GM12878 (cell line): ENCODE measurements at regions not wholly inside any gene's neighbourhood (a gene's known extent, or its start where the extent isn't known, plus 50 kb on each side); places are given as distances from the start of the nearest gene placed in this dataset.
"Not testable (repeated sequence)": the region's sequence is repeated elsewhere in the genome, so short reads cannot be mapped to it uniquely, and the experiment has no call there.

ENCODE experiments used
- ATF2 ChIP-seq: IDR thresholded peaks from 2 replicates; pipeline ENCODE4 v1.6.1; 2012; ENCODE audit warnings: low read length, inconsistent platforms
- CREB1 ChIP-seq: IDR thresholded peaks from 2 replicates; pipeline ENCODE4 v1.6.1; 2012; ENCODE audit warnings: low read depth, mild to moderate bottlenecking, inconsistent platforms
- CTCF ChIP-seq, 3 experiments: IDR thresholded peaks in 2 of 3; conservative IDR thresholded peaks in 1 of 3; 2 replicates each; pipeline ENCODE4 v1.5.1; 2011; ENCODE audit warnings: low read depth in 3 of 3, low read length in 3 of 3, mild to moderate bottlenecking in 3 of 3, control low read depth in 2 of 3, moderate library complexity in 2 of 3, inconsistent platforms in 1 of 3, mixed read lengths in 1 of 3; ENCODE audit not compliant: control insufficient read depth in 2 of 3, insufficient read depth in 1 of 3; ENCODE audit errors: extremely low read depth in 1 of 3
- ESRRA ChIP-seq: IDR thresholded peaks from 2 replicates; pipeline ENCODE4 v1.6.1; 2012; ENCODE audit warnings: mild to moderate bottlenecking, low read length, improper control_type of control experiment
- EZH2 ChIP-seq: IDR thresholded peaks from 2 replicates; pipeline ENCODE4 v1.6.1; 2012; ENCODE audit warnings: low read depth, mild to moderate bottlenecking, control low read depth, inconsistent platforms, low read length, borderline replicate concordance; ENCODE audit not compliant: control insufficient read depth
- NFYA ChIP-seq: IDR thresholded peaks from 2 replicates; pipeline ENCODE4 v1.6.1; 2011; ENCODE audit warnings: low read depth, mild to moderate bottlenecking, low read length, improper control_type of control experiment, borderline replicate concordance
- POLR2A ChIP-seq: IDR thresholded peaks from 2 replicates; pipeline ENCODE4 v1.6.1; 2011; ENCODE audit warnings: low read depth, mild to moderate bottlenecking, low read length
- POLR2AphosphoS5 ChIP-seq: IDR thresholded peaks from 2 replicates; pipeline ENCODE4 v1.6.1; 2011; ENCODE audit warnings: mild to moderate bottlenecking, low read length, inconsistent platforms
- SP1 ChIP-seq: IDR thresholded peaks from one replicate; pipeline ENCODE4 v1.6.1; 2011; ENCODE audit warnings: low read depth, low read length
- TCF12 ChIP-seq: IDR thresholded peaks from 2 replicates; pipeline ENCODE4 v1.6.1; 2011; ENCODE audit warnings: low read depth, mild to moderate bottlenecking, low read length
- ZBTB11 ChIP-seq: fragments of 450-650 bp; formaldehyde crosslinking; IDR thresholded peaks from 2 replicates; pipeline ENCODE4 v1.5.0; 2022; ENCODE audit warnings: mild to moderate bottlenecking, missing genetic modification characterization
- TF ChIP-seq, protein P1 (sequence below): IDR thresholded peaks from 2 replicates; pipeline ENCODE4 v1.6.1; 2012; ENCODE audit warnings: low read depth, low read length, improper control_type of control experiment

GRCh38 chr10:34895046-34895445, 80.0 kb upstream of the PARD3 start:
- not testable (repeated sequence) for TF ChIP-seq CTCF (IDR thresholded peaks at IDR 0.05 in 2 of 3, conservative IDR thresholded peaks at IDR 0.05 in 1 of 3; ENCODE audit: control insufficient read depth in 2 of 3, extremely low read depth in 1 of 3, insufficient read depth in 1 of 3, low read depth in 3 of 3, low read length in 3 of 3); POLR2A; NFYA; TCF12; ATF2; POLR2AphosphoS5; ZBTB11; EZH2; SP1; CREB1; ESRRA
- TF ChIP-seq, protein P1, sequence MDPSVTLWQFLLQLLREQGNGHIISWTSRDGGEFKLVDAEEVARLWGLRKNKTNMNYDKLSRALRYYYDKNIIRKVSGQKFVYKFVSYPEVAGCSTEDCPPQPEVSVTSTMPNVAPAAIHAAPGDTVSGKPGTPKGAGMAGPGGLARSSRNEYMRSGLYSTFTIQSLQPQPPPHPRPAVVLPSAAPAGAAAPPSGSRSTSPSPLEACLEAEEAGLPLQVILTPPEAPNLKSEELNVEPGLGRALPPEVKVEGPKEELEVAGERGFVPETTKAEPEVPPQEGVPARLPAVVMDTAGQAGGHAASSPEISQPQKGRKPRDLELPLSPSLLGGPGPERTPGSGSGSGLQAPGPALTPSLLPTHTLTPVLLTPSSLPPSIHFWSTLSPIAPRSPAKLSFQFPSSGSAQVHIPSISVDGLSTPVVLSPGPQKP: not testable (repeated sequence)
